HL-60 (cell line): ENCODE measurements at regions not wholly inside any gene's neighbourhood (a gene's known extent, or its start where the extent isn't known, plus 50 kb on each side); places are given as distances from the start of the nearest gene placed in this dataset.

Experiments used
- CTCF ChIP-seq: IDR thresholded peaks from one replicate; pipeline ENCODE4 v1.5.1; 2011; ENCODE audit warnings: low read length, control low read depth, inconsistent platforms; ENCODE audit not compliant: insufficient read depth
- POLR2AphosphoS5 ChIP-seq: IDR thresholded peaks from 2 replicates; pipeline ENCODE4 v1.6.1; 2012; ENCODE audit warnings: low read depth
- REST ChIP-seq: IDR thresholded peaks from 2 replicates; pipeline ENCODE4 v1.6.1; 2012; ENCODE audit warnings: low read depth; ENCODE audit not compliant: insufficient replicate concordance
- SPI1 ChIP-seq: IDR thresholded peaks from 2 replicates; pipeline ENCODE4 v1.6.1; 2012; ENCODE audit warnings: low read depth, mild to moderate bottlenecking, borderline replicate concordance

- TF ChIP-seq CTCF: no peak
- TF ChIP-seq POLR2AphosphoS5: no peak
- no peak for TF ChIP-seq REST
- TF ChIP-seq SPI1: no peak
These were observed 526.1 kb downstream of the CCER1 start for GRCh38 chr12:90428881-90429280.
